Thoracic aorta (tissue), 2 donors: ENCODE measurements at regions not wholly inside any gene's neighbourhood (a gene's known extent, or its start where the extent isn't known, plus 50 kb on each side); places are given as distances from the start of the nearest gene placed in this dataset.

ENCODE experiments used
- ATAC-seq: fragments of 150-250 bp; one replicate; pipeline ENCODE4 v1.8.0; 2017; ENCODE audit warnings: low read depth; ENCODE audit not compliant: insufficient number of reproducible peaks, low FRiP score
- DNase-seq: peaks from one replicate; pipeline ENCODE4 v3.0.0-alpha.2; 2020; ENCODE audit warnings: low spot score
- H3K27ac ChIP-seq, 2 donors: fragments of 200-600 bp; sonication (generic); 1 replicate in 1 of 2; 2 replicates in 1 of 2; pipeline ENCODE4 v1.5.1; 2016; ENCODE audit warnings: mild to moderate bottlenecking in 2 of 2, moderate library complexity in 2 of 2
- H3K27me3 ChIP-seq: fragments of 200-600 bp; sonication (generic); replicated peaks from 2 replicates; pipeline ENCODE4 v1.6.0; 2016; ENCODE audit warnings: mild to moderate bottlenecking; ENCODE audit not compliant: insufficient read depth
- H3K36me3 ChIP-seq: fragments of 200-600 bp; sonication (generic); one replicate; pipeline ENCODE4 v1.5.1; 2016
- H3K4me1 ChIP-seq, 2 donors: fragments of 200-600 bp; sonication (generic); 1 replicate in 1 of 2; 2 replicates in 1 of 2; pipeline versions ENCODE4 v1.5.1 to v1.6.0; 2016; ENCODE audit warnings: low read depth in 2 of 2, mild to moderate bottlenecking in 1 of 2; ENCODE audit not compliant: control insufficient read depth in 1 of 2
- H3K4me3 ChIP-seq: fragments of 200-600 bp; sonication (generic); 2 replicates; pipeline ENCODE4 v1.5.1; 2016; ENCODE audit warnings: mild to moderate bottlenecking
- H3K9me3 ChIP-seq: fragments of 200-600 bp; sonication (generic); 2 replicates; pipeline ENCODE4 v1.5.1; 2016
- TF ChIP-seq, protein P1 (sequence below): fragments of 200-600 bp; sonication (generic); IDR thresholded peaks from one replicate; pipeline ENCODE4 v1.5.1; 2019; ENCODE audit warnings: antibody characterized with exemption

DNA sequence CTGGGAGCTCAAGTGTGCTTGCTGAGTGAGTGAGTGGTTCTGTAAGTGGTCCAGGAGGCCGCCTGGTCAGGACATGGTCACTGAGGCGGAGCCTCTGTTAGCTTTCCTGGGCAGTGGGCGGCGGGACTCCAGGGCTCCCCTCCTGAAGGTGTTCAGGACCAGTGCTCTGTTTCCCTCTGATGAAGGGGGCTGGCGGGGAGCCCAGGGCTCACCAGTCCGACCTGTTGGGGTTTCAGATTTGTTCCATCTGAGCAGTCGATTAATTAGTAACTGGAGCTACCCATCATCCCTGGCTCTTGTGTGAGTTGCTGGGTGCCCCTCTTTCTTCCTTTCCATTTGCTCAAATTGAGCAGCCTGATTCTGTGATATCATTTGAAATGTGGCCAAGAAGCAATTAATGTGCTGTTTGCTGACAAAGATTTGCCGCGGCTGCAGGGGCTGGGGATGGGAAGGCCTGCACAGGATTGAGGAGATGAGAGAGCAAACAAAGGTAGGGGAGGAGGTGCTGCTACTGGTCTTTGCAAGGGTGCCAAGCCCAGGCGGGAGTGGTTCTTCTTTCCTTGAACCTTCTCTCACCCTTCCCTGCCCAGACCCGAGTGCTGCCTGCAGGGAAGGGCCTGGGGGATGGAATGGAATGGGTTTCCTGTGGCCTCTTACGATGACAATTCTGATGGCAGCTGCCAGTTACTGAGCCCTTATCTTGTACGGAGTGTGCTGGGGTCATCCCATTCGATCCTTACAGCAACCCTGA, 92.8 kb upstream of the PITX1 start:
- no peak for ATAC-seq
- Histone ChIP-seq H3K9me3 (no peaks in the 10 kb centered on the region), H3K4me3 (no peak overlapping the region), H3K27ac (no peak overlapping the region), H3K36me3 (no peaks in the 10 kb centered on the region), H3K27me3 (no peaks in the 10 kb centered on the region), H3K4me1 (no peaks in the 10 kb centered on the region)
- no peak for DNase-seq
- TF ChIP-seq, protein P1, sequence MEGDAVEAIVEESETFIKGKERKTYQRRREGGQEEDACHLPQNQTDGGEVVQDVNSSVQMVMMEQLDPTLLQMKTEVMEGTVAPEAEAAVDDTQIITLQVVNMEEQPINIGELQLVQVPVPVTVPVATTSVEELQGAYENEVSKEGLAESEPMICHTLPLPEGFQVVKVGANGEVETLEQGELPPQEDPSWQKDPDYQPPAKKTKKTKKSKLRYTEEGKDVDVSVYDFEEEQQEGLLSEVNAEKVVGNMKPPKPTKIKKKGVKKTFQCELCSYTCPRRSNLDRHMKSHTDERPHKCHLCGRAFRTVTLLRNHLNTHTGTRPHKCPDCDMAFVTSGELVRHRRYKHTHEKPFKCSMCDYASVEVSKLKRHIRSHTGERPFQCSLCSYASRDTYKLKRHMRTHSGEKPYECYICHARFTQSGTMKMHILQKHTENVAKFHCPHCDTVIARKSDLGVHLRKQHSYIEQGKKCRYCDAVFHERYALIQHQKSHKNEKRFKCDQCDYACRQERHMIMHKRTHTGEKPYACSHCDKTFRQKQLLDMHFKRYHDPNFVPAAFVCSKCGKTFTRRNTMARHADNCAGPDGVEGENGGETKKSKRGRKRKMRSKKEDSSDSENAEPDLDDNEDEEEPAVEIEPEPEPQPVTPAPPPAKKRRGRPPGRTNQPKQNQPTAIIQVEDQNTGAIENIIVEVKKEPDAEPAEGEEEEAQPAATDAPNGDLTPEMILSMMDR, result no peak

DNA sequence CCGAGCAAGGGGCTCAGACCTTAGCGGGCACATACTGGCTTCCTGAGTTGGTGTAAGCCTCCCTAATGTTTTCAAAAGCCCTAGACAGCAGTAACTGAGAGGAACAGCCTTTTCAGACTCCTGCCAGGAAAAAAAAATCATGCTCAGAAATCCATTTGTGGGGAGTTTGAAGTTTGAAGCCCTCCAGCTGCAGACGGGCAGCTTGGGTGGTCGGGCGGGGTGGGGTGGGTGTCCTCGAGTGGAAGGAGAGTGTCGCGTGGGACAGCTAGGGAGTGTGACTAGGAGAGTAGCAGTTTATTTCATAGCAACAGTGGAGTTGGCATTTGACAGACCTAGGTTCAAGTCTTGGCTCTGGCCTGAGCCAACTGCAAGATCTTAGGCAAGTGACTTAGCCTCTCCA, 90.7 kb upstream of the PITX1 start:
- no peak overlapping the region for H3K27ac ChIP-seq
- no peak for ATAC-seq
- H3K4me1 ChIP-seq, result no peaks in the 10 kb centered on the region
- TF ChIP-seq, protein P1, result no peak
- no peak overlapping the region for H3K4me3 ChIP-seq
- DNase-seq, result no peak
- H3K9me3 ChIP-seq, result no peaks in the 10 kb centered on the region
- H3K36me3 ChIP-seq, result no peaks in the 10 kb centered on the region
- no peaks in the 10 kb centered on the region for H3K27me3 ChIP-seq

DNA sequence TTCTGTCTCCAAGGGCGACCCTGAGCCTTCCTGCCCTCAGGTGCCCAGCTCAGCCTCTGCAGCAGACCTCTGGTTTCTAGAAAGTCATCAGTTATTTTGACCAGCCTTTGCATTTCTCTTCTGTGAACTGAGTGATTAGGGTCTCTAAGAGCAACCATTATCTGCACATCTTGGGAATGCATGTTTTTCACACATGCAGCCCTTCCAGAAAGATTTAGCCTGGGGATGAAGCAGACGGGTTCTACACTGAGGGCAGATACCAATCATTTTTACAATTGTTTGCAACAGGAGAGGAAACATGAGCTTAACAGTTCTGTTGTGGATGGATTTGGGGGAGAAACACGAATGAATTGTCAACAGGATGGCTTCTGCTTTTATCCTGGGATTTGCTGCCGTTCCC, 90.1 kb upstream of the PITX1 start:
- H3K36me3 ChIP-seq, result no peaks in the 10 kb centered on the region
- ATAC-seq (no peak), DNase-seq (no peak)
- no peak overlapping the region for H3K27ac ChIP-seq
- no peak overlapping the region for H3K4me3 ChIP-seq
- H3K4me1 ChIP-seq, result no peaks in the 10 kb centered on the region
- no peaks in the 10 kb centered on the region for H3K27me3 ChIP-seq
- TF ChIP-seq, protein P1, result no peak
- no peaks in the 10 kb centered on the region for H3K9me3 ChIP-seq

DNA sequence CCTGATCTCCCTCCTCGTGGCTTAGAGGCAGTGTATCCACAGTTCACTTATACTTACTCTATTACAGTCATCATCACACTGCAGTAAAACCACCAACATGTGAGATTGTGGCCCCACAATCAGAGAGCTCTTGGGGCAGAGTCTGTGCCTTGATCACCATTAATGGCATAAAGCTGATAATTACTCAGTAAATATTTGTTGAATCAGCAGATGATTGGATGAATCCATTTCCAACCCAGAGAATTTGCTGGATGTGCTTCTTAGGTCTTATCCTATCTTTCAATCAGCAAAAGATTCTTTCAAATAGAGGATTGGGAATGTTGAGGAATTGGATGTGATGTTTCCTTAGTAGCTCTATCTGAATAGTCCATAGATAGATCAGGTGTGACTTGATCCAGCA, 88.8 kb upstream of the PITX1 start:
- Histone ChIP-seq H3K4me1 (no peaks in the 10 kb centered on the region), H3K4me3 (no peak overlapping the region), H3K36me3 (no peaks in the 10 kb centered on the region), H3K9me3 (no peaks in the 10 kb centered on the region), H3K27me3 (no peaks in the 10 kb centered on the region), H3K27ac (no peak overlapping the region)
- ATAC-seq (no peak), DNase-seq (no peak)
- TF ChIP-seq, protein P1, result no peak

DNA sequence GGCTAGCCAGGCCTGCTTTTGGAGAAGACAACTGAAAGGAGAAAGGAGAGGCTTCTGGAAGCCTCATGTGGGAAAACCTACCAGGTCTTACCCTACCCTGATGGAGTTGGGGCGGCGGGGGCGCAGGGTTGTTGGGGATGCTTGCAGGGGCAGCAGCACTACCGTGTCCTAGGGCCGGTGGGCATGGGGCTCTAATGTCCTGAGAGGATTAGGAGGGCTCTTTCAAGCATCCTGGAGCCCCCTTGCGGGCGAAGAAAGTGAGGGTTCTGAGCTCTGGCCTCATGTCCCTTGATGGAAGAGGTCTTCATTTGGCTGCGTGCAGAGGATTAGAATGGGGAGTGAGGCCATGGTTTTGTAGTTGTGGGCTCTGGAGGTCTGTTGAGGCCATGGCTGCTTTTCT, 86.9 kb upstream of the PITX1 start:
- TF ChIP-seq, protein P1, result no peak
- ATAC-seq, result no peak
- no peak overlapping the region for H3K27ac ChIP-seq
- H3K27me3 ChIP-seq, result no peaks in the 10 kb centered on the region
- no peaks in the 10 kb centered on the region for H3K36me3 ChIP-seq
- no peak overlapping the region for H3K4me3 ChIP-seq
- H3K9me3 ChIP-seq, result no peaks in the 10 kb centered on the region
- H3K4me1 ChIP-seq, result no peaks in the 10 kb centered on the region
- no peak for DNase-seq
